ENCODE measurements at regions not wholly inside any gene's neighbourhood (a gene's known extent, or its start where the extent isn't known, plus 50 kb on each side); places are given as distances from the start of the nearest gene placed in this dataset.

- no peak overlapping the region for H2AFZ ChIP-seq (ENCODE audit: low read length)
- no peaks in the 10 kb centered on the region for H3K4me1 ChIP-seq (replicated peaks in 1 of 4; ENCODE audit: control insufficient read depth in 3 of 4, insufficient read depth in 4 of 4, low read length in 3 of 4)
- no peak overlapping the region for H2BK120ac ChIP-seq (replicated peaks; ENCODE audit: low read depth, low read length)
- H3K56ac ChIP-seq (replicated peaks; ENCODE audit: insufficient read length, low read depth, low read length), result no peak overlapping the region
- no peak overlapping the region for H3K23ac ChIP-seq (ENCODE audit: insufficient read length)
- no peaks in the 10 kb centered on the region for H3K36me3 ChIP-seq (ENCODE audit: control insufficient read depth in 2 of 4, insufficient read depth in 4 of 4, low read length in 3 of 4)
- H3K27me3 ChIP-seq (replicated peaks in 1 of 4; ENCODE audit: control insufficient read depth in 3 of 4, extremely low read depth in 1 of 4, insufficient read depth in 3 of 4, low read length in 3 of 4), result no peaks in the 10 kb centered on the region
- H3K18ac ChIP-seq (ENCODE audit: extremely low read depth, low read length), result no peak overlapping the region
- H3K9ac ChIP-seq (replicated peaks in 1 of 4; ENCODE audit: extremely low read depth in 1 of 4, low read depth in 3 of 4, low read length in 3 of 4), result no peak overlapping the region
- ChIA-PET CTCF (ENCODE audit: partially characterized antibody) (interaction anchor here (0.6 to 1.0 kb wide), 2 partner anchors 13 to 74 kb away, joined by 3 read pairs; no protein-coding TSS in a partner anchor), POLR2A (ENCODE audit: partially characterized antibody) (no interaction called here)
- no peak overlapping the region for H2BK12ac ChIP-seq (ENCODE audit: low read depth, low read length)
- H4K20me1 ChIP-seq (replicated peaks in 1 of 2; ENCODE audit: control insufficient read depth in 1 of 2, insufficient read depth in 2 of 2, low read length in 2 of 2), result no peaks in the 10 kb centered on the region
- FAIRE-seq (no peak), DNase-seq (ENCODE audit: low read depth in 1 of 2, low spot score in 2 of 2) (no peak)
- no peak overlapping the region for H3K4me3 ChIP-seq (ENCODE audit: extremely low read depth in 1 of 4, insufficient read depth in 2 of 4, low read depth in 3 of 4, low read length in 4 of 4)
- H4K5ac ChIP-seq (ENCODE audit: insufficient read length, low read depth, low read length), result no peak overlapping the region
- H3K27ac ChIP-seq (ENCODE audit: low read depth, low read length), result no peak overlapping the region
- H3K79me1 ChIP-seq (ENCODE audit: low read depth, low read length), result no peaks in the 10 kb centered on the region
- H2BK5ac ChIP-seq (ENCODE audit: low read depth, low read length), result no peak overlapping the region
- H2AK5ac ChIP-seq (ENCODE audit: low read depth, low read length), result no peak overlapping the region
- H2BK20ac ChIP-seq (ENCODE audit: low read length), result no peak overlapping the region
- no peak for TF ChIP-seq MAFK (IDR thresholded peaks at IDR 0.05; ENCODE audit: low read depth, low read length)
- TF ChIP-seq EGR1 (IDR thresholded peaks at IDR 0.05; ENCODE audit: borderline replicate concordance, low read depth, low read length), result no peak
- TF ChIP-seq GABPA (IDR thresholded peaks at IDR 0.05; ENCODE audit: borderline replicate concordance, insufficient read depth, low read length), result no peak
- no peak for TF ChIP-seq JUND (IDR thresholded peaks at IDR 0.05; ENCODE audit: low read length)
- TF ChIP-seq KDM1A (IDR thresholded peaks at IDR 0.05; ENCODE audit: borderline replicate concordance, low read length), result no peak
- no peak for TF ChIP-seq POLR2AphosphoS5 (IDR thresholded peaks at IDR 0.05; ENCODE audit: low read depth, low read length)
- TF ChIP-seq NRF1 (IDR thresholded peaks at IDR 0.05; ENCODE audit: low read depth, low read length), result no peak
- TF ChIP-seq ATF3 (IDR thresholded peaks at IDR 0.05; ENCODE audit: insufficient read depth, low read depth, low read length), result no peak
- no peak for TF ChIP-seq JUN (IDR thresholded peaks at IDR 0.05; ENCODE audit: low read depth, low read length)
- H3K4me2 ChIP-seq (ENCODE audit: insufficient read depth in 1 of 2, low read depth in 2 of 2, low read length in 2 of 2), result no peak overlapping the region
- WGBS, 2 experiments (ENCODE audit: extremely low coverage in 1 of 2, insufficient coverage in 1 of 2, insufficient read length in 1 of 2, insufficient replicate concordance in 2 of 2, low coverage in 1 of 2, low lambda C conversion rate in 2 of 2, missing lambda C conversion rate in 1 of 2), result 94% methylated on average over 3 of the region's 3 CpGs; no CpG with 5 or more reads in 1 of the 2 experiments
- H4K8ac ChIP-seq (ENCODE audit: extremely low read depth, insufficient read depth, low read length), result no peak overlapping the region
- no peaks in the 10 kb centered on the region for H3K79me2 ChIP-seq (ENCODE audit: control insufficient read depth in 1 of 2, insufficient read depth in 2 of 2, low read length in 2 of 2)
- no peaks in the 10 kb centered on the region for H3K23me2 ChIP-seq (ENCODE audit: low read depth, low read length)
- no peak overlapping the region for H3K4ac ChIP-seq (replicated peaks; ENCODE audit: insufficient read length, low read depth, low read length)
- H3K9me3 ChIP-seq (ENCODE audit: insufficient read depth in 2 of 2, low read depth in 1 of 2, low read length in 1 of 2), result peaks cover 8 to 12% of the 10 kb centered on the region in 2 experiments; a peak in 3 of 4 replicates
- H4K91ac ChIP-seq (replicated peaks; ENCODE audit: insufficient read length, low read length), result no peak overlapping the region
- H2BK15ac ChIP-seq (ENCODE audit: low read length), result no peak overlapping the region
- H3K14ac ChIP-seq (ENCODE audit: insufficient read length), result no peak overlapping the region
These were observed 72.6 kb downstream of the MYEOV start for GRCh38 chr11:69366591-69366990.

Data from H1 (cell line).